COLO668 (cell line): ENCODE measurements at regions not wholly inside any gene's neighbourhood (a gene's known extent, or its start where the extent isn't known, plus 50 kb on each side); places are given as distances from the start of the nearest gene placed in this dataset.
"Not testable (repeated sequence)": the region's sequence is repeated elsewhere in the genome, so short reads cannot be mapped to it uniquely, and the experiment has no call there.

Experiments
- DNase-seq: peaks from one replicate; lab custom pipeline; 2025; ENCODE audit not compliant: unreplicated experiment; lab: John Stamatoyannopoulos, UW

DNA sequence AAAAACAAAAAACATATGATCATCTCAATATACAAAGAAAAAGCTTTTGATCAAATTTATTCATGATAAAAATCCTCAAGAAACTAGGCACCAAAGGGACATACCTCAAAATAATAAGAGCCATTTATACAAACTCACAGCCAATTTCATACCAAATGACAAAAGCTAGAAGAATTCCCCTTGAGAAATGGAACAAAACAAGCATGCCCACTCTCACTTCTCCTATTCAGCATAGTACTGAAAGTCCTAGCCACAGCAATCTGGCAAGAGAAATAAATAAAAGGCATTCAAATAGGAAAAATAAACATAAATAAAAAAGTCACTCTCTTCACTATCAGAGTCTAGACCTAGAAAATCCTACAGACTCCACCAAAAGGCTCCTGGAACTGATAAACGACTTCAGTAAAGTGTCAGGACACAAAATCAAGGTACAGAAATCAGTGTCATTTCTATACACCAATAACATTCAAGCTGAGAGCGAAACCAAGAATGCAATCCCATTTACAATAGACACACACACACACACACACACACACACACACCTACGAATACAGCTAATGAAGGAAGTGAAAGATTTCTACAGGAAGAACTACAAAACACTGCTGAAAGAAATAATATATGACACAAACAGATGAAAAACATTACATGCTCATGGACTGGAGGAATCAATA is 1486.2 kb upstream of the SEL1L start:
- DNase-seq: no peak

DNA sequence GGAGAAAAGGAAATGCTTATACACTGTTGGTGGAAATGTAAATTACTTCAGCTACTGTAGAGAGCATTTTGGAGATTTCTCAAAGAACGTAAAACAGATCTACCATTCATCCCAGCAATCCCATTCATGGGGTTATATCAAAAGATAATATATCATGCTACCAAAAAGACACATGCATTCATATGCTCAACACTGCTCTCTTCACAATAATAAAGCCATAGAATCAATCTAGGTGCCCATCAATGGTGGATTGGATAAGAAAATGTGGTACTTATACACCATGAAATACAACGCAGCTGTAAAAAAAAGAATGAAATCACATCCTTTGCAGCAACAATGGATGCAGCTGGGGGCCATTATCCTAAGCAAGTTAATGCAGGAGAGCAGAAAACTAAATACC is 1487.7 kb upstream of the SEL1L start:
- DNase-seq: no peak

DNA sequence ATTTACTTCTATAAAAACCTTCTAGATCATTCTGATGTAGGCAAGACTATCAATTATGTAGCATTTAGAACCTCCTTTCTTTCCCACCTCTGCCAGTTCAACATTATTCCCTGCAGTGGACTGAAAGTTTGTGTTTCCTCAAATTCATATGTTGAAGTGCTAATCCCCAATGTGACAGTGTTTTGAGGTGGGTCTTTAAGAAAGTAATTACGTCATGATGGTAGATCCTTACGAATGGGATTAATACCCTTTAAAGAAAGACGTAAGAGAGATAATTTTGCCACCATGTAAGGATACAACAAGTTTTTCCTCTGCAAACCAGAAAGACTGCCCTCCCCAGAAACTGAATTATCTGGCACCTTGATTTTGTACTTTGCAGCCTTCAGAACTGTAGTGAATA is 1489.7 kb upstream of the SEL1L start:
- DNase-seq: no peak

DNA sequence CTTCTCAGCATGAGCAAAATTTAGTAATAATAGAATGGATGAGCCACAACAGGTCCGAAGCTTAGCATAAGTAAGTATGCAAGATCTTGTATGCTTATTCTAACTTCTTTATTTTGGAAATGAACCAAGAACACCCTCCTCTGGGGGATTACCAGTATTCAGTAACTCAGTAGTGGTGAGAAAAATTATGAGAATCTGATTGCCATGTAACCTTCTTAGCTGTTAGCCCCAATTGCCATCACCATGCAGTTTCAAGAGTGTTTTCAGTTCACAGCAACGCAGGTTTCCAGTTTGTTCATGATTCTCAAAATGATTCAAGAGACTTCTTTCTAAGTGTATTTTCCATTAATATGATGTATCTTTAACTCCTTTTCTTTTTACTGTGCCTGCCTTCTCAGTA is 1507.6 kb upstream of the SEL1L start:
- DNase-seq: no peak

DNA sequence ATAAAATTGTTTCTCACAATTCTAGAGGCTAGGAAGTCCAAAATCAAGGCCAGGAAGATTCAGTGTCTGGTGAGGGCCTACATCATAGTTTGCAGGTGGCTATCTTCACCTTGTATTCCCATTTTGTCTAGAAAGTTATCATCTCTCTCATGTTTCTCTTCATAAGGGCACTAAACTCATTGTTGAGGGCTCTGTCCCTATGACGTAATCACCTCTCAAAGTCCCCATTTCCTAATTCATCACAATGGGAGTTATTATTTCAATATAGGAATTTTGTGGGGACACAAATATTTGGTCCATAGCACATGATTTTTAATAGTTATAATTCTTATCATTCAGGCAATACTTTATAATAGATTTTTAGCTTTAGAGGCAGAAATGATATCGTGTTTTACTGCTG is 1509.2 kb upstream of the SEL1L start:
- DNase-seq: no peak

DNA sequence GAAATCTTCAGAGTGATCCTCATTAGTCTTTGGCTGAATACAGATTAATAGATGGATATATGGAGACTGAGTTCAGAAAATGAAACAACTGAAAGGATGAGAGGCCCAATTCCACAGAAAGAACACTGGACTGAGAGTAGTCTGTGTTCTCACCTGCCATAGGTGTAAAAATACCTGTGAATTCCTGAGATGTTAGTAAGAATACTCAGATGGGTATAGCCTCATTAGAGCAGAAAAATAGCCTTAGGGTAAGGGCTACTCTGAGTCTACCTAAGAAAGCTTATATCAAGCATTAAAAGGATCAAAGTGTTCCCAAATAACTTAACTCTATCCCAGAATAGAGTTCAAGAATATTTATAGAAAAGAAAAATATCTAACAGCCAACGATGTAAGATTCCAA is 1510.3 kb upstream of the SEL1L start:
- no peak for DNase-seq

DNA sequence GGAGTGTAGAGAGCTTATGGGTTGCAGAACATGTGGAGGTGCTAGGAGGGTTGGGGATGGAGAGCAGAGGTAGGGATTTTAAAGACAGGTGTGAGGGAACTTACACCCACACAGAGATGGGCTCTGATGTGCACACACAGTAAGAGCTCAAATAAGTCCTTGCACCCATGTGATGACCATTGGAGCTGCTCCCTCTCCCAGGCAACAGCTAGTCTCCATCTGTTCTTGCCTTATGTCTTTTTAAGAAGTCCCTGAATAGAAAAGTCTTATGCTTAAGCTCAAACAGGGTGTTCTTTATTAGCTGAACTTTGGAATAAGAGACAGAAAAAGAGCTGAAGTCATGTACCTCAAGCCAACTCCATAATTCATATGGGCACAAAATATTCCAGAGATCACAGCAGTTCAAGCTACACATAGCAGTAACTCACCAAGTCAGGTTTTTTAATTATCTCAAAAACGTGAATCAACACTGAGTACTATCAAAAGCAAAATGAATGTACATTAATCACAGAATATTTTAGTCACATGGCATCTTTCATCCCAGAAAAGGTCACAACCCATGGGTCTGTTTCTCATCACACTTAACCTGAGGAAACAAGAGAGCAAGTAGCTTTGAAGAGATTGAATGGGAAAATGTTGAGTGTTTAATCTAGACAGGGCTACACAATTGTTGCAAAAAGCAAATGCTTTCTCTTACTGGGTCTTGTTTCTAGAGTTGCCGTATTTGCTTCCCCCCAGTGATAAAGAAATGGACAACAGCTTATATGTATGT is 1513.6 kb upstream of the SEL1L start:
- DNase-seq: no peak

DNA sequence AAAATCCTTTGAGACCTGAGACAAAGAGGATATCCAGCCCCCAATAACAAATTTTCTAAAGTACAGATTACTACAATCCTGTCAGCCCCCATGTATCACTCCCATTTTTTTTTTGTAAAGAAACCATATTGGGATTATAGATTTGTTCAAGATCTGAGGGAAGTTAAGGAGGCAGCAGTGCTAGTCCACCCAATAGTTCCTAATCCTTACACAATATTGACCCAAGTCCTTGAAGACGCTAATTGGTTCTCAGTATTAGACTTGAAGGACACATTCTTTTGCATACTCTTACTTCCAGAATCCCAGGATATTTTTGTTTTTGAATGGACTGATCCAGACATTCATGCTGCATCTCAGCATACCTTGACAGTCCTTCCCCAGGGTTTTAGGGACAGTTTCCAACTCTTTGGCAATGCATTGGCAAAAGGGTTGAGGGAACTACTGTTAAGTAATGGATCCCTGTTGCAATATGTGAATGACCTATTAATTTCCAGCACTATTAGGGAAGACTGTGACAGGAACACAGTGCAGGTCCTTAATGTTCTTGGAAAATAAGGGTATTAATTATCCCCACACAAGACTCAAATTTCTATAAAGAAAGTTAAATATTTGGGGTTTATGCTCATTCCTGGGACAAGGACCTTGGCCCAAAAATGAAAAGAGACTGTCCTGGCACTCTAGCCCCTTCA is 1519.5 kb upstream of the SEL1L start:
- DNase-seq: no peak

DNA sequence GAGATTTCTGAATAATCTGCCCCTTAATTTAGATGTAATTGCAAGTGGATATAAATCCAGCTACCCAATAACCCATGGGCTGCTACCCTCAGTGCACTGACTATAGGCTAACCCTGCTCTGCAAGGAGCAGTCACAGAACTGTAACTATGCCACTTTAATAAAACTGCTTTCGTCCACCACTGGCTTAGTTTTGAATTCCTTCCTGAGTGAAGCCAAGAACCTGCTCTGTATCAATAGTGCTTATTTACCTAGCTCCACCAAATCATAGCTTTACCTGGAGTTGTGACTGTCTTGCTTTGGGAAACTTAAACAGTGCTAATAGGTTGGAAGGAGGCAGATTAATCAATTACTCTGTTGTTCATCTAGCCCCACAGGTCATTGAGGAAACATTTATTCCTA is 1524.4 kb upstream of the SEL1L start:
- DNase-seq: no peak

DNA sequence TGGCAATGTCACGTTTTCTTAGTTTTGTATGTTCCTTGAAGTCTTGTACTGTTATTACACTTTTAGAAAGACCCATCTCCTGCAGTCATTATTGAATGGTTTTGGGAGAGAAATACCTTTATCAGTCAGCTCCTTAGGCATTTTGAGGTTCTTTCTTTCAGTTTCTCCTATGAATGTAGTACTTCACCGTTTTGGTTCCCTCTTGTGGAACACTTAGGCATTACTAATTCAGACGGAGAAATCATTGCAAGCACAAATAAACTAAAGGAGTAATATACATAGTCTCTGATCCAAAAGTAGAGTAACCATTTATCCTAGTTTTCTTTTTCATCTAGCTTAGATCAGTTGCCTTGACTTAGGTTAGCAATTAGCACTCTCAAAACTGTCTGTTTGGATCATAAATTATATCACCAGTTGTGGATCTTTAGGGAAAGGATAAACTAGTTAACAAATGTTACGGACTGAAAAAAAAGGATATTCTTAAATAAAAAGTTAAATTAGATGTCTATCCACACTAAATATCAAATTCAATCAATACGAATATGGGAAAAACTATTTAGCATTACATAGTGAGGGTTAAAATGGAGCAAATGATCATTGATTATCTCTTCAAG is 1538.3 kb upstream of the SEL1L start:
- DNase-seq: no peak

DNA sequence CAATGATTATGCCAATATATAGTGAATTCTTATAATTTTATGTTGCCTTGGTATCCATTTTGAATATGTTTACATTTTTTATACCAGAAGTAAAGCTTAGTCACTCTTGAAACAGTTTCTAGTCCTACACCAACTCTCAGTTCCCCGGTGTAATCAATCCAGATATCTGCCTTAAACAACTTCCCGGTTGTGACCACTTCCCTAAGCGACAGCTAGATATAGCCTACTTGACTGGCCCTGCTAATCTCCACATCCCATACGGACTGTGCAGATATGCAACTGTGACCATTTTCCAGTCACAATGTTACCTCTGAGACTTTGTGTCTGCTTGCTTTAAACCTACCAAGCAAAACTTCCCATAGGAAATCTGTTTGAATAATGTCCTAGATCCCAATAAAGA is 1551.5 kb upstream of the SEL1L start:
- DNase-seq: no peak

DNA sequence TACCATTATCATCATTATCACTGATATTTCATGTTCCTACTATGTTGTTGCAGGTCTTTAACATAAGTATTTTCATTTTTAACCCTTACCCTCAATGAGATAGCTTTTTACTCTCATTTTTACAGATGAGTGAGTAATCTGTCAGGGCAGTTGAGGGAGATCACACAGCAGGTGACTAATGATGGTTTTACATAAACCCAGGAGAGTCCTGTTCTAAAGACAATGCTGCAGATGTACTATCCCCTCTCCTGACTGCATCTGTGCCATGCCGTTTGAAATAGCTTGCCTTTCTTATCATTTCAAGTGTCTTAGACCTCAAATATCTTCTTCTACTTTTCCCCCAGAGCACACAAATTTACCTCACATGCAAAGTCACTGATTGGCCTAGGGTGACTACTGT is 1552.1 kb upstream of the SEL1L start:
- no peak for DNase-seq

DNA sequence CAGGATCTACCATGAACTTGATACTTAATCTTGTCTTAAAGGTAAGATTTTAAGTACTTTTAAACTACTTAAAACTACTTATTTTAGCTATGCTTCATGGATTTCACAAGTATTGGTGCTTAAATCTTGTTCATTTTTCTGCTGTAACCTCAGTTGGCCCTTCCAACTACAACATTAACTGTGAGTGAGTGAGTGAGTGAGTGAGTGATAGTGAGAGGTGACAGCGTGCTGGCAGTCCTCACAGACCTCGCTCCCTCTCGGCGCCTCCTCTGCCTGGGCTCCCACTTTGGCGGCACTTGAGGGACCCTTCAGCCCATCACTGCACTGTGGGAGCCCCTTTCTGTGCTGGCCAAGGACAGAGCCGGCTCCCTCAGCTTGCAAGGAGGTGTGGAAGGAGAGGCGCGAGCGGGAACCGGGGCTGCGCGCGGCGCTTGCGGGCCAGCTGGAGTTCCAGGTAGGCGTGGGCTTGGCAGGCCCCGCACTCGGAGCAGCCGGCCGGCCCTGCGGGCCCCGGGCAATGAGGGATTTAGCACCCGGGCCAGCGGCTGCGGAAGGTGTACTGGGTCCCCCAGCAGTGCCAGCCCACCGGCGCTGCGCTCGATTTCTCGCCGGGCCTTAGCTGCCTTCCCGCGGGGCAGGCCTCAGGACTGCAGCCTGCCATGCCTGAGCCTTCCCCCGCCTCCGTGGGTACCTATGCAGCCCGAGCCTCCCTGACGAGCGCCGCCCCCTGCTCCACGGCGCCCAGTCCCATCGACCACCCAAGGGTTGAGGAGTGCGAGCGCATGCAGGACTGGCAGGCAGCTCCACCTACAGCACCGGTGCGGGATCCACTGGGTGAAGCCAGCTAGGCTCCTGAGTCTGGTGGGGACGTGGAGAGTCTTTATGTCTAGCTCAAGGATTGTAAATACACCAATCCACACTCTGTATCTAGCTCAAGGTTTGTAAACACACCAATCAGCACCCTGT is 1558.6 kb upstream of the SEL1L start:
- not testable (repeated sequence) for DNase-seq

DNA sequence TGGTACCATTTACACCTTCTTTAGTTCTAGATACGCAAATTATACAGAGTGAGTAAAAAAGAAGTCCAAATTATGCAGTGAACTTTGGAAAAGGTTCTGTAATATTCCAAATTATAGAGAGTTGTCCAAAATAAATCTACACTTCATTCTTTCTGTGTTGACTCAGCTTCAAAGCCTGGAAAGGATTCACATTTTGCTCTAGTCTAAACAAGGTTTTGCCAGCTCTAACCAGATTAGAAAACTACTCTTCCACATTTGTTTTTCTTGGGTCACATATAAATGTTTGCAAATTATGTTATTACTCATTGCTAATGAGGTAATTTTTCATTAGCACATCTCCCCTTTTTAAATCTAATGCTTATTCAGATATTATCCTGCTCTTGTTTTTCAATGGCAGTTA is 1562.4 kb upstream of the SEL1L start:
- DNase-seq: no peak

DNA sequence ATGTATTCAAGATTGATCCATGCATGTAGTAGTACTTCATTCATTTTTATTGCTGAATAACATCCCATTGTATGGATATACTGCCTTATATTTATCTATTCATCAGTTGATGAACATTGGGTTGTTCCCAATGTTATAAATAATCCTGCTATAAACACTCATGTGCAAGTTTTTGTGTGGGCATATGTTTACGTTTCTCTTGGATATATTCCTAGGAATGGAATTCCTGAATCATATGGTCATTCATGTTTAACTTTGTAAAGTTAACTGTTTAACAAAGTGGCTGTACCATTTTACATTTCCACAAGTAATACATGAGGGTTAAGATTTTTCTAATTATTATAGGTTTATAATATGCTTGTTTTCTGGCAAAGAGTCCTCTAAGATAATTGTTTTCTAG is 1568.2 kb upstream of the SEL1L start:
- no peak for DNase-seq

DNA sequence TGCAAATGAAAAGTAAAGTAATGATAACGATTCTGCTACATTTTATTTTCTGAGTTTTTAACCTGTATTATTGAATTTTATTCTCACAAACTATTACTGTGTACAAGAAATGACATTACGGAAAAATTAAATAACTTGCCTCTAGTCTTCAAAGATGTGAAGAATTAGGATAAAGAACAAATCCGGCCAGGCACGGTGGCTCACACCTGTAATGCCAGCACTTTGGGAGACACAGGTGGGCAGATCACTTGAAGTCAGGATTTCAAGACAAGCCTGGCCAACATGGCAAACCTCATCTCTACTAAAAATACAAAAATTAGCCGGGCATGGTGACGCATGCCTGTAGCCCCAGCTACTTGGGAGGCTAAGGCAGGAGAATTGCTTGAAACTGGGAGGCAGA is 1584.4 kb upstream of the SEL1L start:
- DNase-seq: no peak

DNA sequence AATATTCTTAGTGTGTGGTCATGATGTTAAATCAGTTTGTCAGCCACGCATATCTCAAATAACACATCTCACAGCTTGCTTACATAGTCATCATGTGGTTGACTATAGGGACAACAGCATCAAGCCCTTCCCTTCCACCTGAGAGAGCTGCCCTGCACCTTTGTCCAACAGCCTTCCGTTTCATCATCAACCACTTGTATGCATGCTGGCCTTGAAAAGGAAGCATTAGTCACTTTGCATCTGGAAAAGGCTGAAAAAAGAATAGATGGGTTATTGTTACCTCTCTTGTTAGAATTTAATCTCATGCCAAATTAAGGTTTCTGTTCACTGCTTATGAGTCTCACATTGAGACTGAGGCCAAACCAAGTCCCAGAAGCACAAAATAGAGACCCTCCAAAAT is 1586.5 kb upstream of the SEL1L start:
- no peak for DNase-seq

DNA sequence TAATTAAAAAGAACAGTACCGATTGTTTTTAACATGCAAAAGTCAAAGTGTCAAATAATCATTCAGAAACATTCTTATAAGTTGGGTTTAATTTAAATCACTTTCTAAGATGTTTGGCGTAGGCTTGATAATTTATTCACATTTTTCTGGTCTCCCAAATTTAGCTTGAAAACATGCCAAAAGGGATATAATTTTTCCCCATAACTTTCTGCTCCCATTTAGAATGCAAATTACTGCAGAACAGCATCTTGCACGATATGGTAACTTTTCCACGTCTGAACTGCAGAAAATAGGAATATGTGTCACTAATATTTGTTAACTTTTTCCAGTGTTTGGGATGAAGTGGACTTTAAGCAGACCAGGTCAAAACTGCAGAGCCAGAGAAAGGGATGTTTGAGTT is 1592.4 kb upstream of the SEL1L start:
- DNase-seq: no peak

DNA sequence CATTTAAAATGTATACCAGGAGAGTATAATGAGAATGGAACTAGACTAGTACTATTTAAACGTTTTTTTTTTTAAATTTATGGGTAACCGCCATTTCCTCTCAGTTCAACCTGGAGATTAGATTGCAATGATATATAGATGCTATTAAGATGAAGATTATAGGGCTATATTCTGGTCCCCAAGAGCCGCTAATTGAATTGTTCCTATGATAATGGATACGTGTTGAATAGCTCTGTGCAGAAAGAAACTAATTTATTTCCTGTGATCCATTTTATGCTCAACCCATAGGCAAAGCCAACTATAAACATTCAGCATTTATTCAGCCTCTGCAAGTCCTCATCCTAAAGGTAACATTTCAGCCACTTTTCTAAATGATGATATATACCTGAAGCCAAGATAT is 1595.1 kb upstream of the SEL1L start:
- no peak for DNase-seq

DNA sequence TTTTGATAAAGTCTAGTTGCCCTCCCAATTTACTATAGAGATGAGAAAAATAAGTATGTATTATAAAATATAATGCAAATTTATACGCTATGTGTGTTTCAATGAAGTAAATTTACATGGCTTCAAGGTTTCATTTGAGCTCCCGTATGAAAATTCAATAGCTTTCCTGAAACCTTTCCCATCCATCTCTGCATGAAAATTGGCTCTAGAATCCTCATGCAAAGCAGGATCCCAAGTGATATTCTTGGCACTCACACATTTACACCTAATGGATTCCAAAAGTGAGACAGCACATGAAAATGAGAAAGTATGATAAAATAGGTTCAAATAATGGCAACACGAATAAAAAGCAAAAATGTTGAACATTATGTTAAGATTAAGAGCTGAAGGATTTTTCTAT is 1595.8 kb upstream of the SEL1L start:
- DNase-seq: no peak
